ENCODE measurements at regions not wholly inside any gene's neighbourhood (a gene's known extent, or its start where the extent isn't known, plus 50 kb on each side); places are given as distances from the start of the nearest gene placed in this dataset.
A peak's percentile ranks its signal among the peaks of the same experiment; 100 is the strongest.

DNA sequence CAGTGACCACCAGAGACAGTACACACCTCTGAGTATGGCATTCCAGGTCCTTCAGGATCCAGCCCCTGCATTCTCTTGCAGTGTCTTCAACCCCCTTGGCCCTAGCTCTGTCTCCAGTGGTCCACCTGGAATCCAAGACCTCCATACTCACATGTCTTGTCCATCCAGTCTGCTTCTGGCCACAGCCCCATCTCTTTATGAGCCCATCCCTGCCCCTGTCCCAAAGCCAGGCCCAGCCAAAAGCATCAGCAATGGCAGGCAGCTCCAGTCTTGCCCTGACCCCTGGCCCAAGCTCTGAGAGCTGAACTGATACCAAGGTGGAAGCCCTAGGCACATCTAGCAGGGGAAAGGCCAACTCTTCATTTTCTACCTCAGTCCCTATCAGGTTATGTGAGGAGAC, 119.6 kb upstream of the PTPRT start:
- DNase-seq (ENCODE audit: low read depth) = no peak

DNA sequence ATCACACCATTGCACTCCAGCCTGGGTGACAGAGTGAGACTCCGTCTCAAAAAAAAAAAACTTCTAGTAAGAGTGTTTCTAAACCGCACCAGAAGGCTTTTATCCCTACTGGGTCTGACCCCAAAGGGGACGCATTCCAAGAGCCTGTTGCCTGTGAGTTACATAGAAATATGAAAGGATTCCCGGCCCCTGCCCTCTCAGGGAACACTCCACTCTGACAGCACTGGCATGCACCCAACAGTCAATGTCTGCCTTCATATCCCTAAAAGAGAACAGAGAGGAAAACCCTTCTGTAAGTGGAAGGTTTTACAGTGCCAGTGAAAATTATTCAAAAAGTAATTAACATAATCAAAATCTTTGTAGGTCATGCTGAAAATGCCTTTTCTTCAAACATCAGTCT, 117.1 kb upstream of the PTPRT start:
- no peak for DNase-seq (ENCODE audit: low read depth)

DNA sequence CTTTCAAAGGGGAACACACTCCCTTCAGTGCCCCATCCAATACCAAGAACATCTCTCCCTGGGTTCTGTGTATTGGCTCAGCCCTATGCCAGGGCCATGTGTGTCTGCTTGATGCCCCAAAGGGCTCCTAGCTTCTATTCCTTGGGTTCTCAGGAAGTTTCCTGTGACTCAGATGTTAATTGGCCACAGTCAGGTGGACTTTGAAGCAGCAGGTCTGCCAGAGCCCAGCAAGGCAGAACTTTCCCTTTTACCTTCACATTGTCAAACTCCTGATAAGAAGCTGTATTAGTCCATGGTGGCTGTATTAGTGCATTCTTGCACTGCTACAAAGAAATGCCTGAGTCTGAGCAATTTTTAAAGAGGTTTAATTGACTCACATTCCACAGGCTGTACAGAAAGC, 116.0 kb upstream of the PTPRT start:
- no peak for DNase-seq (ENCODE audit: low read depth)

DNA sequence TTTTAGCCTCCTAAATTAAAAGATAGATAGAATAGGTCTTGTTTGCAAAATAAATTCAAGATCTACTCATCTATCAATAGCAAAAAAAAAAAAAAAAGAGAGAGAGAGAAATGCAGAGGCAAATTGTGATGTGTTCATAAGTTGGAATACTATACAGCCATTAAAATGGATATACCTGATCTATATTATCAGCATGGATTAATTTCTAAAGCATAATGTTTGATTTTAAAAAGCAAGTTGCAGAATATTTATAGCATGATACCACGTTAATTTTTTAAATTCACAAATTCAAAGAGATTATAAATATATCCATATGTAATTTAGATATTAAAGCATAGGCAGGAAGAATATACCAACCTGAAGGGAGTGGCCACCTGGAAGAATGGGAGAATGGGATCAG, 114.9 kb upstream of the PTPRT start:
- no peak for DNase-seq (ENCODE audit: low read depth)

DNA sequence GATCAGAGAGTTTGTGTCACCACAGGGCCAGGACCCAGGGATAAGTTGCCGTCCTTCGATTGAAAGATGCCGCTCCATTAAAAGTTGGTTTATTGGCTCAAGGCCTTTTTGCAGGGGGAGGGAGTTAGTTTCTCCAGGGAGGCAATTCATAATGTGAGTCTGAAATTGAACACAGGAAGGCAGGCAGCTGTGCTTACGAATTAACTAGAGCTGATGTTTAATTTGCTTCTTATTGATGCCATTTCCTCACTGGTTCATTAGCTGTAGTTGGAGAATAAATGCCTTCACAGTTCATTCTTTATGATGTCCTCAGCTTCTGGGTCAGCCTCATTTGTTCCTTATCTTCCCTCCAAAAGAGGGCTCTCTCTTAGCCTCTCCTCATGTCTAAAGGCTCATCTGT, 113.2 kb upstream of the PTPRT start:
- DNase-seq (ENCODE audit: low read depth) = no peak

DNA sequence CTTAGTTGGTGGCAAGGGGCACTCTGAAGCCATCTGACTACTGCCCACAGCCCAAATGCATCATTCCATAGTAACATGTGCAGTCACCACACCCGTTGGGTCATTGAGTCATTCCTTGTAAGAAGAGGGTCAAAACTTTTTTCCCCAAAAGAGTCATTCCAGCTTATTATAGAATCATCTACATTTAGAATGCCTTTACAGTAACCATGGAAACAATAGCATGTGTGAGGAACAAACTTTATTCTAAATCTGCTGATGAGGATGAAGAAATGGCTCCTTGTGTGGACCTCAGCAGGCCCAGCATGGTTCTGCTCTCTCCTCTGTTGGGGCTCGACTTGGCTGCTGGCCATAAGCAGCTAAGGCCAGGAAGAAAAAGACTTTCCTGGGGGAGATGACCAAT, 111.2 kb upstream of the PTPRT start:
- peak; percentile 11 for DNase-seq (ENCODE audit: low read depth)

DNA sequence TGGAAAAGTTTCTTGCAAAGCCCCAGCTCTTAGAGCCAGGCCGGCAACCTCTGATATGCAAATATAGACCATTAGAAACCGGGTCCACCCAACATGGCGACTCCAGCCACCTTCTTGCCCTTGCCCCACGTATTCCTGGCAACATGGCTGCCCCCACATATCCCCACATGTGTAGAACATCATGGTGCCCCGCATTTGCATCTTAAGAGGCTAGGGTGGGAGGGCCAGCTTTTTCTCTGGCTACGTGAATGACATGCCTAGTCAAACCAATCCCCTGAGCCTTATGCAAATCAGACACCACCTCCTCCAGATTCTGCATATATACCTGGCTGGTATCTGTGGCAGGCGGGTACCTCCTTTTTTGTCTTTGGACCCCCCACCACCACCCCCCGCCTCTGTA, 106.1 kb upstream of the PTPRT start:
- no peak for DNase-seq (ENCODE audit: low read depth)

DNA sequence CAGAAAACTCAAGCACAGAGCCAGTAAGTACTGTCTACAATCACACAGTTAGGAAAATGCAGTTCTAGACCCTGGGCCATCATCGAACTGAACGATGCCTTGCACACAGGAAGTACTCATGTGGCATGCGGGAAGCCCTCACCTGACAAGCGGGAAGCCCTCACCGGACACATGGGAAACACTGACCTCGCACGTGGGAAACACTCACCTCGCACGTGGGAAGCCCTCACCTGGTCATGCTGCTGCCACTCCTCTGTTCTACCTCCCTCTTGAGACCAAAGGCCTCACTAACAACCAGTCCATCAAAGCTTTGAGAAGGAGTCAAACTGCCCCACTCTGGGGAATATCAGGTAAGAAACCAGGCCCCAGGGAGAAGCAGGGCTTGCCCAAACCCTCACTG, 105.6 kb upstream of the PTPRT start:
- DNase-seq (ENCODE audit: low read depth) = no peak

DNA sequence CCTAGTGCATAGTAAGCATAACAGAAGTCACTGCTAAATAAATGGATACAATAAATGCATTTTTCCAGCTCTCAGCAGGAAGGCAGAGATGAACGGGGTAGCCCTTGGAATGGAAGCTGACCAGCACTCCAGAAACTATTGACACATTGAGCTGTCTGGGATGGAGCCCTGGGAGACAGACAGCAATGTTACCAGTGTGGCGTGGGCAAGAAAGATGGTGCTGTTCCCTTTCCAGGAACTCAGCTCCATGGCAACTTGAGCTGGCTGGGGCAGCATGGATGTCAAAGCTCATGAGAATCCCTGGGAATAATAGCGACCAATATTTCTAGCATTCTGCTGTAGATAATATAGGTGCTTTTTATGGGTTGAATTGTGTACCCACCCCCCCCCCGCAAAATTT, 104.3 kb upstream of the PTPRT start:
- no peak for DNase-seq (ENCODE audit: low read depth)

DNA sequence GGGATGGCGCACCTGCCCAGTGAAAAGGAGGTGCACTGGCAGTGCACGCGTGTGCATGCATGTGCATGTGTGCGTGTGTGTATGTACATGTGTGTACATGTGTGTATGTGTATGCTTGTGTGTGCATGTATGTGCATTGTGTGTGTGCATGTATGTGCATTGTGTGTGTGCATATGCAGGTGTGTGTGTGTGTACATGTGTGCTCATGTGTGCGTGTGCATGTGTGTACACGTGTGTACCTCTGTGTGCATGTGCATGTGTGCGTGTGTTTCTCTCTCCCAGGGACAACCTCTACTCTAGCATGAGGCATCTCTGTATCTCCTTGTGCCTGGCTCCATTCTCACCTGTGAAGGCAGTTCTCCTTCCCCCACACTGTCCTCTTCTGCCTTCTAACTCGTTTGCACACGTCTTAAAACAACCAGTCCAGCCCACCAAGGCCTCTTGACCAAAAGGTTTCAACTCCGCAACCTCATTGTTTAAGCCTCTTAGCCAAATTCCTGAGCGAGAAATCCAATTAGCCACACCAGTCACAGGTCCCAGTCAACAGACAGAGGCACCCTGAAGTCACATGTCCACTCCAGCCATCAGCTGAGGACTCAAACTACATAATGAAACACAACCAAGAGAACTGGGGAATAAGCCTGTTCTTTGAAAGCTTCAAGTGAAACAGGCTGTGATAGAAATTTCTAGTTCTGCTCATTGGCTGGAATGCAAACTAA, 103.5 kb upstream of the PTPRT start:
- DNase-seq (ENCODE audit: low read depth) = no peak

DNA sequence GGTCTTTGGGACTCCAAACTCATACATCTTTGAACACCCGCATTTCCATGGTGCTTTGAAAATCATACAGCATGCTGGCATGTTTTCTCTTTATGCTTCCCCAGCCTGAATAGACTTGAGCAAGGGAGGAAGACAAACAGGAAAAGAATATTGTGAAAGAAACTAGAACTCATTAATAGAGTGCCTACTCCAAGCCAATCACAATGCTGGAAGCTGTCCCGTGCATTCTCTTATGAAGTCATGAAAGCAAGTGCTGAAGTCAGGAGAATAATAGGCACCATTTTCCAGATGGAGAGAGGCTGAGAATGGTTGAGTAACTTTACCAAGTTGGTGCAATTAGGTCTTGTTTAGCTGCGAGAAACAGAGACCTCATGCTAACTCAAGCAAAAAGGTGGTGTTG, 102.5 kb upstream of the PTPRT start:
- DNase-seq (ENCODE audit: low read depth) = no peak

DNA sequence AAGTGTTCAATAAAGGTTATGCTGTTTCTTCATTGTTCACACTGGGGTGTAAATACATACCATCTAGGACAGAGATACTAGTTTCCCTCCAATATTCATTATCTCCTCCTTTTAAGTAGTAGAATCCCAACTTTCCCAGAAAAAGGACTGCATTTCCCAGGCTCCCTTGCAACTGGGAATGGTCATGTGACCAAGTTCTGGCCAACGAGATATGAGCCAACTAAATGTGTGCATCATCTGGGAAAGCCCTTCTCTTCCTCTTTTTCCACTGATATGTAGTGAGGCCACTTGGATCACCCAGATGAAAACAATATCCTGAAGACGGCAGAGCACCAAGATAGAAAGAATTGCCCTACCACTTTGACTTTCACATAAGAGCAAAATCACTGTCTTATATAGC, 97.9 kb upstream of the PTPRT start:
- DNase-seq (ENCODE audit: low read depth) = no peak

DNA sequence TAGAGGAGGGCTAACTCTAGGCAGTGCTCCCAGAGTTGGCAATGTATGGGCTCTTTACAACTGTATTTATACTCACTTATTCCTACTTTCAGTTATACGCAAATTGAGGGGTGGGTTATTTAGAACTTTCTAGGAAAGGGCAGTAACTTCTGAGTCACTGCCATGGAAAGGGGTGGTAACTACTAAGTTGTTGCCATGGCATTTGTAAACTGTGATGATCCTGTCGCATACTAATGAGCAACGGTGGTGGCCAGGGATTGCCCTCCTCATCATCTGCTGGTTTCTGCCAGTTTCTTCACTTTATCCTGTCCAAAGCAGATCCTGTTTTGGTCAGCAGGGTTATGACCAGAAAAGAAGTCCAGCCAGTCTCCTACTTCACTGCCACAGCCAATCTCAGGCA, 95.5 kb upstream of the PTPRT start:
- no peak for DNase-seq (ENCODE audit: low read depth)

DNA sequence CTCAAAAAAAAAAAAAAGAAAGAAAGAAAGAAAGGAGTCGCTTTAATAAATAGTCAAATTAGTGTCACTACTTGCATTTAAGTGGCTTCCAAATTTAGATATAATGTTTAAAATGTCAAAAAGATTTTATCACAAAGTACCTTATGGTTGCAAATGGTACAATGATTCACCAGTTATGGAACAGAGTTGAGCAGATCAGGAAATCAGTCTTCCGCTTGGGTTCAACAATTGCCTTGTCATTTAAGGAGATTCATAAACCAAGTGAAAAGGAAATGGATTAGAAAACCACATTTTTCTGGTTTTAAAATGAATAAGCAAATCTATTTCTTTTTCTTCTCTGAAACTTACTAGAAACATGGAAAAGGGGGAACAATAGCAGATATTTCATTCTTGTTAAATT, 94.8 kb upstream of the PTPRT start:
- no peak for DNase-seq (ENCODE audit: low read depth)

DNA sequence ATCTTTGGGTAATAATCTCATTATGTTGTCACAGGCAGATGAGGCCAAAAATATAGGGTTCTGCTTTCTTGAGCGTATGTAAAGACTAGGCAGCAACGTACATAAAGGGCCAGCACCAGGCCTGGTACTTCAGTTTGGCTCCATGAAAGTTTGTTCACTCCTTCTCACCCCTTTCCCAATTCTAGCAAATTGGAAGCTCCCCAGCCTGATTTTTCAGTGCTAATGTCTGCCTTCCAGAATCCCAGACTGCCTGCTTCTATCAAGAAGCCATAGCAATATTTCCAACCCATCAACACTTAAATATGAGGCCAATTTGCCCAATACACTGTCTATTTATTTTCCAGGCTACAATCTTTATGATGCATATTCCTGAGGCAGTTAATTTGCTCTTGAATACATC, 93.4 kb upstream of the PTPRT start:
- DNase-seq (ENCODE audit: low read depth) = no peak

DNA sequence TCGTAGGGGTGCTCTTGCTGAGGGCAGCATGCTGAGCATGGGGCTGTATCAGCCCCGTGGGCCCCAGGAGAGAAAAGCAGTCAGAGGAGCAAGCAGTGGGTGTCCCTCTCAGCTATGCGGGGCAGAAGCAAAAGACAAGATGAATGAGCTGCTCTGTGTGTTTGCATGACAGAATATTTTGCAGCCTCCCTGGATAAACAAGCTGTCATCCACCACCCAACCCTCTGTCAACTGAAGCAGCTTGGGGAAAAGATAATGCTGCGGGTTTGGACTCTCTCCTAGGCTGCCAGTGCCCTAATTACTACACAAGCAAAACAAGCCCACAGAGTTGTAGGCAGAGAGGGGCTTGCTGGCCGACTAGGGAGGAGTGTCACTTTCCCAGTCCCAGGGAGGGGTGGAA, 82.3 kb upstream of the PTPRT start:
- DNase-seq (ENCODE audit: low read depth) = no peak

DNA sequence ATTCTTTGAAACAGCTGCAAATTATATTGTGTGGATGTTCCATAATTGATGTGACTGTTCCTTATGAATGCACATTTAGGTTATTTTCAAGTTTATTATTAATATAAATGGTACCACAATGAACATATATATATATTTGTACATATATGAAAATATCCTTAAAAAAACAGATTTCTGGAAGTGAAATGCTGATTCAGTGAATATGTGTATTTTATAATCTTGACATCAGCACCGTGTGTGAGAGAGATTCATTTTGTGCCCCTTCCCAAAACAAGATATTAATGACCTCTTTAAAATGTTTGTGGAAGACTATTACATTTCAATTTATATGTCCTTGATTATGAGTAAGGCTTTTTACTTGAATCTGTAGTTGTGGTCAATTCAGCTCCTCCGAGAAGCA, 75.7 kb upstream of the PTPRT start:
- no peak for DNase-seq (ENCODE audit: low read depth)

DNA sequence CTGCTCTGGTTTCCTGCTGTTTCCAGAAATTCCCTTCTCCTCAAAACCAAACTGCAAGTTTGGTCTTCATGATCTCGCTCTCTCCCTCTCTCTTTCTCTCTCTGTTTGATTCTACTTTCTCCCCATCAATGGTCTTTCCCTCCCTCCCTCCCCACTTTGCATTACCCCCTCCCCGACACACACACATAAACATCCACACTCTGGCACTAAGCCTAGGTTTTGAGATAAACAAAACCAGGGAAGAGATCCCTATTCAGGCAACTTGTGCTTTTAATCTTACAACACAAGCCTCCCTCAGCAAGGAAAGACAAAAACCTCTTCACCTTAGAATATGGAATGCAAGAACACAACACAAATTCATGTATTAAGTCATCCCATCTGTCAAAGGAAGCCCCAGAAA, 73.5 kb upstream of the PTPRT start:
- no peak for DNase-seq (ENCODE audit: low read depth)

DNA sequence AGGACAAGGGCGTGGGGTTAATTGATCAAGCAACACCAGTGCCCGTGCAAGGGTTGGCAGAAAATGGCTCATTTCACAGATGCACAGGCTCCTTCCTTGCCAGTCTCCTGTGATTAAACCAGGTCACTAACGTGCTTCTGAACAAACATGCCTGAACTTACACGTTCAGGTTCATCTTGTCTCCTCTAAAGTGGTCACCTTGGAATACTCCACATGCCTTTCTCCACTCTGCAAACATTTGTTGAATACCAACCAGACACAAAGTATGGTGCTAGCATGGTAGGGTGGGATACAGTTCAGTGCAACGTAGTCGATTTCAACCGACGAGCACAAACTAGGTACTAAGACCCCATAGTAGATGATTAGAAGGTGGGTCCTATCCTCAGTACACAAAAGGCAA, 72.6 kb upstream of the PTPRT start:
- DNase-seq (ENCODE audit: low read depth) = no peak

DNA sequence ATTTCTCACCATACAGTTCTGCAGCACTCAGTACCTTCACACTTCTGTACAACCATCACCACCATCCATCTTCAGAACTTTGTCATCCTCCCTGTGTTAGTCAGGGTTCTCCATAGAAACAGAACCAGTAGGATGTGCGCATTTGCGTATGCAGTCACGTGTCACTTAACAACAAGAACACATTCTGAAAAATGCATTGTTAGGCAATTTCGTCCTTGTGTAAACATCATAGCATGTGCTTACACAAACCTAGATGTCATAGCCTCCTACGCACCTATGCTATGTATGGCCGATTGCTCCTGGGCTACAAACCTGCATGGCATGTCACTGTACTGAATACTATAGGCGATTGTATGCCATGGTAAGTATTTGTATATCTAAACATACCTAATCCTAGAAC, 66.2 kb upstream of the PTPRT start:
- DNase-seq (ENCODE audit: low read depth) = no peak

DNA sequence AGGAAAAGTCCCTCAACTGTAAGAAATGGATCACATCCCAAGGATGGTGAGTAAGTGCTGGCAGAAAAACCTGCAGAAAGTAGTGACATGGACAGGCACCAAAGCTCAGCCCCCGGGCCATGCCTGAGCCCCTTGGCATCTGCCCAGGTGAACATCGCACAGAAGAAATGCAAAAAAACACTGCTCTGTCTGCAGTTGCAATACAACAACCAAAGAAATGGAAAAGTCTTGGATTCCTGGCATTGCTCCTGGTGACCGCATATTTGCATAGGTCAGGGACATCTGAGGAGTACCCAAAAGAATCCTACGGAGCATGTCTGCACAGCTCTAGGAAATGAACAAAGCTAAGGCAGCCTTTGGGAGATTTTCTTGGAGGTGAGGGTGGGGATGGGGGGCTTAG, 63.1 kb upstream of the PTPRT start:
- peak; percentile 4 for DNase-seq (ENCODE audit: low read depth)

DNA sequence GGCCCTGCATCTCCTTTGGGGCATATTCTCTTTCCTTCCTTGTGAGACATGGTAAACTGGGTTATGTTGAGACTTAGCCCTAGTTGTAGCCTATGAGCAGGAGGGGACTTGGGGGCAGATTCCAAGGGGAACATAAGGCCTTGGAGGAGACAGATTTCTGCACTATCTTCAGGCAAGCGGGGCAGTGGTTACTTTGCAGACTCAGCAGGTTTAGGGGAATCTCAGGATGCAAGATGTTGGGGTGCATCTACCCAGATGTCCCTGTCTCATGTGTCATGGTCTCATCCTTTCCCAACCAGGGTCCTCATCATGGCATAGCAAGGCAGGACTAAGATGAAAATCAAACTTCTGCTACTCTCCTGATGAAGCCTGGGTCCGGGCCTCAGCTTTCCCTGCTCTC, 58.6 kb upstream of the PTPRT start:
- DNase-seq (ENCODE audit: low read depth) = no peak

DNA sequence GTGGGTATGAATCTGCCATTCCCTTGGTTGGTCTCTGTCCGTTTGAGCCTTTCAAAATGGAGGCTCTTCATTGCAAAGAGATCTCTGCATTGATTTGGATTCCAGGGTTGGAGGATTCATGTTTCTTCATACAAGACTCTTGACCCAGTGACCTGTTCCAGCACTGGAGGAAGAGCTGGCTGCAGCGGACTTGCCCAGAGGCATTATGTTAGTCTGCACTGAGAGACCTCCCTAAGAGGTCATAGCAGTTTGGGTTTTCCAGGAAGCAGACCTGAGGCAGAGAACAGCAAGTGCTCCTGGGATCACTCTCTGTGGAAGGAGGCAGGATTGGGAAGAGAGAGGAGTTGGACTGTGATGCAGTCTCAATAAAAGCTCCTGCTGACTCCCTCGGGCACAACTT, 57.7 kb upstream of the PTPRT start:
- no peak for DNase-seq (ENCODE audit: low read depth)

DNA sequence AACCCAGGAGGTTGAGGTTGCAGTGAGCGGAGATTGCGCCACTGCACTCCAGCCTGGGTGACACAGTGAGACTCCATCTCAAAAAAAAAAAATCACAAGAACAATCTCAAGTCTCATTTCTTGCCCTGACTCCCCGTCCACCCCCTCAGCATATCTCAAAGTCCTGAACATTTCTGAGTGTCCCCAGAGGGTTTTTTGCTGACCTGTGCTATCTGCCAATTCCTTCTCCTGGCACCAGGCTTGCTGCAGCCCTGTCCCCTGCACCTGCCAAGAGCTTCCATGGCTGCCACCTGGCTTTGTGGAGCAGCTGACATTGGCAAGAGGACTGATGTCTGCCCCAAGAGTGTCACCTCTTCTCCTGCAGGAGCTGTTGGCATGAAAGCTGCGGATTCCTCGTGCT, 54.9 kb upstream of the PTPRT start:
- no peak for DNase-seq (ENCODE audit: low read depth)

Measured in forelimb muscle (tissue), 1 donor.